ENCODE measurements at regions not wholly inside any gene's neighbourhood (a gene's known extent, or its start where the extent isn't known, plus 50 kb on each side); places are given as distances from the start of the nearest gene placed in this dataset.

GRCh38 chr2:128681507-128681906 lies 362.8 kb upstream of the HS6ST1 start:
- no peak for TF ChIP-seq CTCF (IDR thresholded peaks at IDR 0.05)
- TF ChIP-seq POLR2A (IDR thresholded peaks at IDR 0.05), result no peak

Measured in thyroid gland (tissue), 4 donors.